Retinal pigment epithelial cell (primary cell): ENCODE measurements at regions not wholly inside any gene's neighbourhood (a gene's known extent, or its start where the extent isn't known, plus 50 kb on each side); places are given as distances from the start of the nearest gene placed in this dataset.

Experiments
- DNase-seq: peaks from one replicate; pipeline ENCODE4 v3.0.0-alpha.2; 2010; ENCODE audit warnings: low read depth
- H3K4me3 ChIP-seq: 2 replicates; pipeline ENCODE4 v1.5.1; 2011; ENCODE audit warnings: mild to moderate bottlenecking, low read length, control low read depth, moderate library complexity
- TF ChIP-seq, protein P1 (sequence below): conservative IDR thresholded peaks from 2 replicates; pipeline ENCODE4 v1.5.1; 2011; ENCODE audit warnings: low read depth, low read length, control low read depth, inconsistent platforms

DNA sequence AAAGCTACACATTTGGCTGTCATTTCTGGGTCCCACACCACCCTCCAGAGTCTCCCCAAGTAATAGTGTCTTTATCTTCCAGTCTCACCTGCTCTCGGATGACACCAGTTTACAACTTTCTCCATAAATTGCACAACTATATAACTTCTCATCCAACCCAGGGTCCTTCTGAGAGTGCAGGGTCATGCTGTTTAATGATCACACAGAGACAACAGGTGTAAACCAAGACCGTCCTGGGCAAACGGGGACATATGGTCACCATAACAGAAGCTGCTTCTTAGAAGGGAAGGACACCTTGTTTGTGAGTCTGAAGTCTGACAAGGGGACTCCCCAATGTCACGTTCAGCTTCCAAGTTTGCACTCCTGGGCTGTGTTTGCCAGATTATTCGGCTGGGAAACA is 74.3 kb downstream of the MAP1LC3B2 start:
- H3K4me3 ChIP-seq, result no peak overlapping the region
- DNase-seq, result no peak
- TF ChIP-seq, protein P1, sequence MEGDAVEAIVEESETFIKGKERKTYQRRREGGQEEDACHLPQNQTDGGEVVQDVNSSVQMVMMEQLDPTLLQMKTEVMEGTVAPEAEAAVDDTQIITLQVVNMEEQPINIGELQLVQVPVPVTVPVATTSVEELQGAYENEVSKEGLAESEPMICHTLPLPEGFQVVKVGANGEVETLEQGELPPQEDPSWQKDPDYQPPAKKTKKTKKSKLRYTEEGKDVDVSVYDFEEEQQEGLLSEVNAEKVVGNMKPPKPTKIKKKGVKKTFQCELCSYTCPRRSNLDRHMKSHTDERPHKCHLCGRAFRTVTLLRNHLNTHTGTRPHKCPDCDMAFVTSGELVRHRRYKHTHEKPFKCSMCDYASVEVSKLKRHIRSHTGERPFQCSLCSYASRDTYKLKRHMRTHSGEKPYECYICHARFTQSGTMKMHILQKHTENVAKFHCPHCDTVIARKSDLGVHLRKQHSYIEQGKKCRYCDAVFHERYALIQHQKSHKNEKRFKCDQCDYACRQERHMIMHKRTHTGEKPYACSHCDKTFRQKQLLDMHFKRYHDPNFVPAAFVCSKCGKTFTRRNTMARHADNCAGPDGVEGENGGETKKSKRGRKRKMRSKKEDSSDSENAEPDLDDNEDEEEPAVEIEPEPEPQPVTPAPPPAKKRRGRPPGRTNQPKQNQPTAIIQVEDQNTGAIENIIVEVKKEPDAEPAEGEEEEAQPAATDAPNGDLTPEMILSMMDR, result no peak

DNA sequence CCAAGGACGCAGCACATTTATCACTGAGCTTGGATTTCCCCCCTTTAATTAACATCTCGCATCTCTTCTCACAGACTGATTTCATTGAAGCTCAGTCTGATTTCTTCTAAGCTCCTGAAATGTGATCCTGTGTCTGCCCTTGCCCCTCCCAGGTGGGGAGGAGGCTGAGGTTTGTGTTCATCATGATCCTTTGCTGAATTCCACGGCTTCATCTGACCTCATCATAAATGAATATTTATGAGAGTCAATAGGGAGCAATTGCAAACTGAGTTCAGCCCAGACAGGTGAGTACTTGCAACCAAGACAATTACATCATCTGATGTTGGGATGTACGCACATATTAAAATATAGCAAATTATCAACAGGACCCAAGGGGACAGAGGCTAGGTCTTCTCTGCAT is 72.4 kb downstream of the MAP1LC3B2 start:
- TF ChIP-seq, protein P1, result no peak
- no peak overlapping the region for H3K4me3 ChIP-seq
- DNase-seq, result no peak

DNA sequence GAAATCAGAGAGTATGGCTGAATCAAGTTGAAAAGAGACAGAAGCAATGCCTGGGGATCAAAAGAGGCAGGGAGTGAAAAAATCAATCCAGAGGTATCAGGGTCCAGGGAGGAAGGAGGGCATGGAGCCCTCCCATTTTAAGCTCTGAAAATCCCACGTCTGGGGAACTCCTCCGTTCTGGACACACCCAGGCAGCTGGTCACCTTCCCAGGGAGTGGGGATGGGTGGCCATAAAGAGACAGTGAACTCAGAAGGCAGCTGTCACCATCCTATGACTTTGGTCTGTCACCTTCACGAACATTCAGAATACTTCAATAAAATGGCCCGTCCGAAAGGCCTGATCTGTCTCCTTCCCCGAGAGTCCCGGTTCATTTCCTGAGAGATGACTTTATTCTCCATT is 71.6 kb downstream of the MAP1LC3B2 start:
- TF ChIP-seq, protein P1, result no peak
- no peak for DNase-seq
- H3K4me3 ChIP-seq, result no peak overlapping the region

DNA sequence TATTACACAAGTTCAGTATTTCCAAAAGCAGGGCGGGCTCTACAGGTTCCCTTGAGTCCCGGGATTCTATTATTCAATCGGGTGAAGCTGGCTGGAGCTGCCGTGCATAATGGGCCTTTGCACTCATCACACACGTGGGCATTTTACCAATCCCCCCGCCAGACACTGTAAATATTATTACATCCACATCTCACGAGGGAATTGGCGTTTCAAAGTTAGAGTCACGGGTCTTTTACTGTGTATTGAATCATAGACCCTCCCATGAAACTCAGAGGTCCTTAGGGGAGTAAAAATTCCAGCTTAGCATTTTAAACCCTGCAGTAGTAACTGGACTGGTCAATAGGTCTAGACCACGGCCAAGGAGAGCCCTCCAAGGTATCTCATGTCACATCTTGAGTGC is 70.3 kb downstream of the MAP1LC3B2 start:
- TF ChIP-seq, protein P1, result no peak
- DNase-seq, result no peak
- no peak overlapping the region for H3K4me3 ChIP-seq

DNA sequence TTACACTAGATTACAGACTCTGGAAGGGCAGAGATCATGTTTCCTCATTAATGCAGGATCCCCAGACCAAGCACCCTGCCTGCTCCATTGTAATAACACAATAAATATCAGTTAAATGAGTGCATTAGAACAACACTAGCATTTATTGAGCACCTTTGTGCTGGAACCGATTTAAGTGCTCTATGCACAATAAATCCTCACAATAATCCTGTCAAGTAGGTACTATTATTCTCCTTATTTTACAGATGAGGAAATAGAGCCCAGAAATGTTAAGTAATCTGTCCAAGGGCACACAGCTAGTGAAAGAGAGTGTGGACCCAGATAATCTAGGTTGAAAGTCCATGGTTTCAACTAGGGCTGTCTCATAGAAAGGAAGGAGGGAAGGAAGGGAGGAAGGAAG is 69.8 kb downstream of the MAP1LC3B2 start:
- no peak for DNase-seq
- TF ChIP-seq, protein P1, result no peak
- H3K4me3 ChIP-seq, result no peak overlapping the region

DNA sequence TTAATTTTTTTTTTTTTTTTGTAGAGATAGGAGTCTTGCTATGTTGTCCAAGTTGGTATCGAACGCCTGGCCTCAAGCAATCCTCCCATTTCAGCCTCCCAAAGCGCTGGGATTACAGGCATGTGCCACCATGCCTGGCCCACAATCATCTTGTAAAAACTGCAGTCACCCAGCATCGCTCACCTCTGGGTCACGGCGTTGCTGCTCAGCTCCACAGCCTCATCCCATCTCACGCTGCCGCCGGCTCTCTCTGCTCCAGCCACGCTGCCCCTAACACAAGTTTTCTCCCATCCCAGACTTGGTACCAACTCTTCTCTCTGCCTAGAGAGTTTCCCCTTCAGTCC is 69.2 kb downstream of the MAP1LC3B2 start:
- H3K4me3 ChIP-seq, result no peak overlapping the region
- DNase-seq, result no peak
- TF ChIP-seq, protein P1, result no peak
